Loucy (cell line): ENCODE measurements at regions not wholly inside any gene's neighbourhood (a gene's known extent, or its start where the extent isn't known, plus 50 kb on each side); places are given as distances from the start of the nearest gene placed in this dataset.

Experiments used
- CTCF ChIP-seq: fragments of 200-600 bp; sonication (generic); conservative IDR thresholded peaks from 2 replicates; pipeline ENCODE4 v1.5.1; 2014; ENCODE audit warnings: mild to moderate bottlenecking, antibody characterized with exemption, low read length
- EZH2phosphoT487 ChIP-seq: fragments of 200-600 bp; IDR thresholded peaks from 2 replicates; pipeline ENCODE4 v1.6.1; 2018; ENCODE audit warnings: antibody characterized with exemption, mild to moderate bottlenecking, moderate library complexity, borderline replicate concordance

DNA sequence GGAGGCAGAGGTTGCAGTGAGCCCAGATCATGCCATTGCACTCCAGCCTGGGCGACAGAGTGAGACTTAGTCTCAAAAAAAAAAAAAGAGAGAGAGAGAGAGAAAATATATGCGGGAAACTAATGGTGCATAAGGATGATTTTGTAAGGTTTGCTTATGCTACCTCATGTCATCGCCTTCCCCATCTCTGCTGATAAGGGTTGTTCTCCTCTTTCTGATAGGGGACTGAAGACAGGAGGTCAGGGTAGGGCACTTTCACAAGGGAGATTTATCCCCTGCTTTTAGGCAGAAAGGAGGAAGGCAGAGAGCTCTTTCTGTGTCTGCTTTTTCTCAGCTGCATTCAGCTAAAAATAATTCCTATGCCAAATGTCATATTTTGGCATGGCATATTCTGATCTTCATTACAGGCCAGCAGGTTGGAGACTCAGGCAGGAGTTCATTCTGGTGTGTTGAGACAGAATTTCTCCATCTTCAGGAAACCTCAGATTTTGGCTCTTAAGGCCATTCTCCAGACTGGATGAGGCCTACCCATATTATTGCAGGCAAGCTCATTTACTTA is 220.2 kb downstream of the AUH start:
- no peak for TF ChIP-seq CTCF
- no peak for TF ChIP-seq EZH2phosphoT487
